Colonic mucosa (tissue), 4 donors: ENCODE measurements at regions not wholly inside any gene's neighbourhood (a gene's known extent, or its start where the extent isn't known, plus 50 kb on each side); places are given as distances from the start of the nearest gene placed in this dataset.

Experiments
- DNase-seq: peaks from one replicate; pipeline ENCODE4 v3.0.0-alpha.2; 2020
- H3K27ac ChIP-seq: fragments of 200-600 bp; one replicate; pipeline ENCODE4 v1.8.0; 2021
- H3K27me3 ChIP-seq: fragments of 200-600 bp; one replicate; pipeline ENCODE4 v1.8.0; 2021
- H3K36me3 ChIP-seq: fragments of 200-600 bp; one replicate; pipeline ENCODE4 v1.8.0; 2021
- H3K4me1 ChIP-seq: fragments of 200-600 bp; one replicate; pipeline ENCODE4 v1.8.0; 2021; ENCODE audit warnings: mild to moderate bottlenecking
- H3K4me3 ChIP-seq: fragments of 200-600 bp; one replicate; pipeline ENCODE4 v1.8.0; 2021
- H3K9ac ChIP-seq, 2 donors: one replicate each; pipeline ENCODE4 v1.7.0; 2013; ENCODE audit warnings: control low read depth in 2 of 2, low read depth in 2 of 2, low read length in 2 of 2
- H3K9me3 ChIP-seq: fragments of 200-600 bp; one replicate; pipeline ENCODE4 v1.8.0; 2021
- CTCF ChIP-seq: fragments of 200-600 bp; IDR thresholded peaks from one replicate; pipeline ENCODE4 v1.8.0; 2022; ENCODE audit warnings: antibody characterized with exemption, mild to moderate bottlenecking
- intact Hi-C: fragments of 100-400 bp; cut with DNase I; formaldehyde crosslinking; loops from one replicate; pipeline ENCODE4 v1.14.1; 2022
- donor health status: healthy.
- donor health status: DM: no; HTN: no; CAD: no.
- donor health status: DM: no; HTN: no; CAD: no.

- Histone ChIP-seq H3K4me3 (no peak overlapping the region), H3K36me3 (no peaks in the 10 kb centered on the region), H3K27me3 (no peaks in the 10 kb centered on the region), H3K4me1 (no peaks in the 10 kb centered on the region), H3K9me3 (no peaks in the 10 kb centered on the region), H3K27ac (no peak overlapping the region), H3K9ac (no peak overlapping the region)
- intact Hi-C loops, result no loop called here
- DNase-seq, result no peak
- no peak for TF ChIP-seq CTCF
These were observed 897.2 kb upstream of the INTU start for GRCh38 chr4:126735294-126736132.

GRCh38 chr4:126736133-126736518 lies 896.6 kb upstream of the INTU start:
- intact Hi-C loops, result no loop called here
- no peak for DNase-seq

GRCh38 chr4:126737899-126738526 lies 894.7 kb upstream of the INTU start:
- H3K4me1 ChIP-seq, result no peaks in the 10 kb centered on the region
- H3K4me3 ChIP-seq, result no peak overlapping the region
- TF ChIP-seq CTCF, result no peak
- no peaks in the 10 kb centered on the region for H3K27me3 ChIP-seq
- intact Hi-C loops, result no loop called here
- H3K9me3 ChIP-seq, result no peaks in the 10 kb centered on the region
- H3K27ac ChIP-seq, result no peak overlapping the region
- no peak overlapping the region for H3K9ac ChIP-seq
- no peak for DNase-seq
- H3K36me3 ChIP-seq, result no peaks in the 10 kb centered on the region

More at GRCh38 chr4:126736133-126736518, 896.6 kb upstream of the INTU start:
- no peak for TF ChIP-seq CTCF
- Histone ChIP-seq H3K9ac (no peak overlapping the region), H3K27ac (no peak overlapping the region), H3K27me3 (no peaks in the 10 kb centered on the region), H3K9me3 (no peaks in the 10 kb centered on the region), H3K36me3 (no peaks in the 10 kb centered on the region), H3K4me1 (no peaks in the 10 kb centered on the region), H3K4me3 (no peak overlapping the region)

GRCh38 chr4:126738527-126738923 lies 894.2 kb upstream of the INTU start:
- H3K27ac ChIP-seq, result no peak overlapping the region
- H3K4me1 ChIP-seq, result no peaks in the 10 kb centered on the region
- no peak overlapping the region for H3K4me3 ChIP-seq
- H3K9ac ChIP-seq, result no peak overlapping the region
- intact Hi-C loops, result no loop called here
- DNase-seq, result no peak
- TF ChIP-seq CTCF, result no peak
- H3K36me3 ChIP-seq, result no peaks in the 10 kb centered on the region
- H3K9me3 ChIP-seq, result no peaks in the 10 kb centered on the region
- no peaks in the 10 kb centered on the region for H3K27me3 ChIP-seq

- no peak for DNase-seq
- TF ChIP-seq CTCF, result no peak
- no peaks in the 10 kb centered on the region for H3K9me3 ChIP-seq
- no peaks in the 10 kb centered on the region for H3K36me3 ChIP-seq
- no peak overlapping the region for H3K4me3 ChIP-seq
- H3K4me1 ChIP-seq, result no peaks in the 10 kb centered on the region
- no peak overlapping the region for H3K27ac ChIP-seq
- no peak overlapping the region for H3K9ac ChIP-seq
- intact Hi-C loops, result no loop called here
- H3K27me3 ChIP-seq, result no peaks in the 10 kb centered on the region
These were observed 893.8 kb upstream of the INTU start for GRCh38 chr4:126738926-126739325.
